Stimulated activated CD8-positive, alpha-beta memory T cell treated with anti-CD3 and anti-CD28 coated beads, Interleukin-12 subunit alpha, Interleukin-12 subunit beta, amount 100 ng/mL, for 1 hour (primary cell): ENCODE measurements at regions not wholly inside any gene's neighbourhood (a gene's known extent, or its start where the extent isn't known, plus 50 kb on each side); places are given as distances from the start of the nearest gene placed in this dataset.

Experiments used
- DNase-seq: peaks from one replicate; pipeline ENCODE4 v3.0.0-alpha.2; 2020; ENCODE audit warnings: low read depth

DNA sequence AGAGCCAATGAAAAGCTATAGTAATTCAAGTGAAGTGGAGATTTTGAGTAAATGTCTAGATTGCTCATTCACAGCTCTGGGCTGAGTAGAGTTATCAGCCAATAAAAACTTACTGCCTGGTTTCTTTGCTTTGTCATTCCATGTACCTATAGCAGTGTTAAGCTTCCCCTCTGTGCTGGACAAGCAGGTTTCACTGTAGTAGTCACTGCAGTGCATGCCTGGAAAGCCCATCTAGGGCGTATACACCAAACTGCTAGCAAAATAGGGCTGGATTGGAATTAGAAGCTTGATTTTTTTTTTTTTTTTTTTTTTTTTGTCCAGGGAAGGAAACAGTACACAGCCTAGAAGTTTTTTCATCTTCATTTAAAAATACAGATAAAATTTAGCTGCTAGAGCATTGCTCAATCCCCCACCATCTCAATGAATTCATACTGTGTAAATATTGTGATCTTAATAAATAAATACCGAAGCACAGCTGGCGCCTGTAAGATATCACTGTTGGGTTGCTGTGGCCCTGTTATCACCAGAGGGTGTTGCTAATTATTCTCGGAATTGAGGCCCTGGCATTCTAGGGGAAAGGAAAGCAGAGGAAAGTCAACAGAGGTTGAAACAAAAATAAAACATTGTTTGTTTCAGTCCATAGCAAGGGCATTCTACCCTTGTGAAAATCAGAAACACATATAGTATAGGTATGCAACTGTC, 968.5 kb upstream of the GJE1 start:
- no peak for DNase-seq

DNA sequence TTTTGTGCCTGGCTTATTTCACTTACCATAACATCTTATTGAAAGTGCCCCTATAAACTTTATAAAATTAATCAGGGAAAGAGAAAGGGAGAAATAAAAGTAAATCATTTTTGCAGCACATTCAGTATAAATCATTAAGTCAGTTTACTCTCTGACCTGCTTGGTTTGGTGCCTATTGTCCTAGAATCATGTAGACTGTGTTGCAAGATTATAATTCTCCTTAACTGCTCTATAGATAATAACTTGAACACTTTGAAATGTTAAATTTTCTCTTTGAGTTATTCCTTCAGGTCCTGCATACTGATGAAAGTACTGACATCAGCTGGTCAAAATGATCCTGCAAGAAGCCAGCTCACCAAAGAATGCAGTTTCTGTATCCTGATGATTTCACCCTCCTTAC, 969.6 kb upstream of the GJE1 start:
- DNase-seq, result no peak

DNA sequence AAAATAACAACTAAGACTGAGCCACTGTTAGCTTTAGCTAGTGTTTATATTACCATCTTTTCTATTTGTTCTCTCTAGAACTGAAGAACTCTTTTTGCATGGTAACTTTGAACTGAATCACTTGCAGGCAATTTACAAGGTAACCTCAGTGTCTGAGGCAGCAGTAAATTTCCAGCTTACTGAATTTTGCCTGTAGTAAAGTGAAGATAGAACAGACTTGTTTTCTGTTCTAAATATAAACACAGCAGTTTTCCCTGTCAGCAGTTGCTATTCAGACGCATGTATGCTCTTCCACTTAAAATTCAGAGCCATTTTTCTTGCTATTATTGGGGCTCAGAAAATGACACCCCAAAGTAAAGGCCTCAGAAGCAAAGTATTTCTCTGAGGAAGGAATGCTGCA, 974.0 kb upstream of the GJE1 start:
- DNase-seq, result no peak

DNA sequence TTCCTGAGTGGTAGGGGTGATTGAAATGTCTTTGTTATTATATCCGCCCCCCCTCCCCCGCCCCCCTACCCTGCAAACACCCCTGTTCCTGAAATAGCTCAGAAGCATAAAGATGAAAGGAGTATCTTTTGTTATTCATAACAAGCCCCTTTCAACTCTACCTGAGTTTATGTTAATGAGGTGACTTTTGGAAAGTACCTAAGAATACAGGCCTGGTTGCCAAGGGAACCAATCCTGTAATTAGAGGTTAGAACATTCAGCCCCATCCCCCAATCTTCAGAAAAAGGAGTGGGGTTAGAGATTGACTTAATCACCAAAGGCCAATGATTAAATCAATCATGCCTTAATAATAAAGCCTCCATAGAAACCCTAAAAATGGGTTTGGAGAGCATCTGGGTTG, 979.2 kb upstream of the GJE1 start:
- no peak for DNase-seq

DNA sequence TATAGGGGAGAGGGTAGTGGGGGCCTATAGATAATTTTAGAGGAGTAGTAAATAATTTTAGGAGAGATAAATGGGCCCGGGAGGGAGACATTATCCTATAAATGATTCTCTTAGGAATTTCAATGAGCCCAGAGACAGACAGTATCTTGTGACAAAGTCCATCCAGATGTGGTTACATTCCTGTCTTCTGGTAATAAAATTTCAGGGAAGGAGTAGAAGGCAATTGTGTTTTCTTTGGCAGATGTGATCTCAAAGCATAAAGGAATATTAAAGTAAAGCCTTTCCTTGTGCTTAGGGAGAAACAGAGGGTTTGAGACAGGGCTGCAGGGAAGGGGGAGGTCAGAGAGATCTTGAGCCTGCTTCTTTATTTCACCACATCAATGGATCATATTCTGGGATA, 979.8 kb upstream of the GJE1 start:
- no peak for DNase-seq

DNA sequence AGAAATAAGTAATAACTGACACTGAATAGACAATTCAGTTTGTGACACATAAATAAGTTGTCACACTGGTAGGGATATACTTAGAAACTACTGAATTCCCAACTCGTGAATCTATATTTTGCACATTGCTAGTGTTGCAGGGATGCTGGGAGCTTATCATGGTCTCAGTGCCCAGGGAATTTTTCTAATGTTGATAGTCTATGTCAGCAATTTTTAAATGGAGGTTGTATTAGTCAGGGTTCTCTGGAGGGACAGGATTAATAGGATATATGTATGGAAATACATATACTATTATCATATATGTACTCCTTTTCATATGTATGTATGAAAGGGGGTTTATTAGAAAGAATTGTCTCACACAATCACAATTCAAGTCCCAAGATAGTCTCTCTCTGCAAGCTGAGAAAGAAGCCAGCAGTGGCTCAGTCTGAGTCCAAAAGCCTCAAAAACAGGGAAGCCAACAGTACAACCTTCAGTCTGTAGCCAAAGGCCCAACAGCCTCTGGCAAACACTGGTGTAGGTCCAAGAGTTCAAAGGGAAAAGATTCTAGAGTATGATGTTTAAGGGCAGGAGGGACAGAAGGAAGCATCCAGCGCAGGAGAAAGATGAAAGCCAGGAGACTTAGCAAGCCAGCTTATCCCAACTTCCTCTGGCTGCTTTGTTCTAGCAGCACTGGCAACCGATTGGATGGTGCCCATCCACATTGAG, 980.9 kb upstream of the GJE1 start:
- no peak for DNase-seq

DNA sequence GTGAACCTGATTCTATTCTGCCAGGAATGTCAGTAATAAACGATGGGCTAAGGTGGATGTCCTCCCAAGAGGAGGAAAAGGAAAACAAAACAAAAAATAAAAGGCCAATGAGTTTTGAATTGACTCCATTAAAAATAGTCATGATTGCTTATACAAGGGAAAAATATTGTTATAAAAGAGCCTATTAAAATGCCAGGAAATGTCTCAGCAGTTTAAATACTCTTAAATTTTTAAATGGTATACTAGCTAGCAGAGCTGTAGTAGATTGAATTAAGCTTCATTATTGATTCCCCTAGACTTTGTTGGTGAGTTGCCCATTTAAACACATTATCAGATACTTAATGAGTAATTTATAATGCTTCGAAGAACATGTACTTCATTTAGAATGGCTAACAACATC, 990.9 kb upstream of the GJE1 start:
- no peak for DNase-seq

DNA sequence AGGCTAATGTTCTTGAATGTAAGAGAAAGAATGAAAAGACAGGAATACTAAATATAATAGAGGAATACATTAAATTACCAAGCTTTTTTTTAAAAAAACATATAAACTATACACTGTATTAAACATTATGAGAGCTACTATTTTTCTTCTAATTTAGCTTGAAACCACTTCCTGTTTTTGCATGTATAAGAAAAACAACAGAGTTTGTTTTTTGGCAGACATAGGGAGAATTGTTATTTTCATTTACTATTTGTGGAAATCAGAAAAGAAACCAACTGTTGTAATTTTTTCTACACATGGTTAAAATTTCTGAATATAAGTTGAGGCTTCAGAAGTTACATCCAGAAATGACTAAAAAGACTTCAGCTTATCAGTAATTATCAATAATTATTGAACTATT, 991.8 kb upstream of the GJE1 start:
- DNase-seq, result no peak

DNA sequence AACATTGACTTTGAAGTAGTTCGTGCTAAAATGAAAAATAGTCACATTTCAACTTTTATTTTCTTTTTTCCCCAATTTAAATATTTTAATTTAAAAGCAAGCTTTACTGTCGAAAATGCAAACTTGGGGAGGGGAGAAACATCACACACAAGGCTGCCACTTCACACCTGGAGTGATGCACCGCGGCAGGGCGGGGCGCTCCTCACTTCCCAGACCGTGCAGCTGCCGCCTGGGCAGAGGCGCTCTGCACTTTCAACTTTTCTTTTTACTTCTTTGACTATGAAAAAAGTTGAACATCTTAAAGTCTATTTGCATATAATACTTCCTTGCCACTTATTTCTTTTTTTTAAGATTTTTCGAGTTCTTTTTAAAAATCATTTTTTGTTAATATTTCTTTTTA, 993.3 kb upstream of the GJE1 start:
- DNase-seq, result no peak

DNA sequence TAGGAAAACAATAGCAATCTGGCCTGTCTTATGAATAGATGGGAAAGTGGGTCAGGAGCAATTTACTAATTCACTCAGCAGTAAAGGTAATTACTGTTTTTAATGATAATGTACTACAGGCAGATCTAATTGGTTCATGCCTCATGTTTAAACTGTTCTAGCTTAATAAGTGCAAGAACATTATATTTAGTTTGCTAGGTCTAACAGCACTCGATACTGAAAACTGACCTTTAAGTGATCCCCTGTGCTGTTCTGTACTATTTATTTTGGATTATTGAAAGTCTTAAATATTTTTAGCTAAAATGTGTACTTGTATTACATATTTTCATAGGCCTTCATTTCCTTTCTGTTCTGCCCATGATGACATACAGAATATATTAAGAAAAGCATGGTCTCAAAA, 998.0 kb upstream of the GJE1 start:
- no peak for DNase-seq

DNA sequence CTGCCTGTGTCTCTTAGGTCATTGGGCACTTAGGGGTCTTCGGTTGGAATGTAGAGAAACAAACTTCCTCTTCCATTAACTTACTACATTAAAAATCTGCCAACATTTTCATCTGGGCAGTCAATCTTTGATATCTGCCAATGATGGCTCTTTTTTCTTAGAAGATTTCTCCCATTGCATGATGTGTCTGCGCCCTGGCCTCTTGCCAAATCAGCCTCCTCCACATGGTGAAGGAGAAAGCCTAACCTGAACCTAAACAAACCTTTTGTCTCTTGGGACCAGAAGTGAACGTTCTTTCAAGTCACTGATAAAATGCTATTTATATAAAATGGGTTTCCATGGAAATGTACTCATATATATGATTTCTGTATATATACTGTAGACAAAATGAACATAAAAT, 998.9 kb upstream of the GJE1 start:
- no peak for DNase-seq

DNA sequence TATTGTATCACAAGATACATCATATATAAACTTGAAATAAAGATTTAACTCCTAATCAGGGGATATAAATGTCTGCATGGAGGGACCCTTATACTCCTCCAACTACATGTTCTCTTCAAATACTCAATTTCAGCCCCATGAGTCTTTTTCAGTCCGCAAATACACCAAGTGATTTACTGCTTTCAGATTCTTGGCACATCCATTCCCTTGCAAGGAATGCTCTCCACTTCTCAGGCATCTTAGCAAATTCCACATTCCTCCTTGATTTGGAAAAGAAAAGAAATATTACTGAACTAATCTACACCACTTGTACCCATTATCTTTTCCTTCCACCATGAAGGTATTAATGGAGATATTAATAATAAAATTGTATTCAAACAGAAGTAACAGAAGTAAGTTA, 999.4 kb upstream of the GJE1 start:
- DNase-seq, result no peak

DNA sequence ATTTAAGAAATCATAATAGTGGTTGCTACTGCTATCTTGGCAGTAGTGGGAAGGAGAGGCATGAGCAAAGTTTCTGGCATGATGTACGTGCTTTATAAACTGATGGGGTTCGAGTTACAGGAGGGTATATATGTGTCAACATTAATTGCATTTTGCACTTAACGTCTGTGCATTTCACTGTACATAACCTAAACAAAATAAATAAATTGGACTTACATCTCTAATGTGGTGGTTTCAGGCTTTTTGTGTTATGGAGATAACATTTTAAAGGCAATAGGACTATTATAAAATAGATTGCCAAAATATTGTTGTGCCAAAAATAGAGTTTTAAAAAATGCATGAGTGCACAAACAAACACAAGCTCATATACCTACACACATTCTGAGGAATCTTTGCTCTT, 1001.1 kb upstream of the GJE1 start:
- DNase-seq, result no peak

DNA sequence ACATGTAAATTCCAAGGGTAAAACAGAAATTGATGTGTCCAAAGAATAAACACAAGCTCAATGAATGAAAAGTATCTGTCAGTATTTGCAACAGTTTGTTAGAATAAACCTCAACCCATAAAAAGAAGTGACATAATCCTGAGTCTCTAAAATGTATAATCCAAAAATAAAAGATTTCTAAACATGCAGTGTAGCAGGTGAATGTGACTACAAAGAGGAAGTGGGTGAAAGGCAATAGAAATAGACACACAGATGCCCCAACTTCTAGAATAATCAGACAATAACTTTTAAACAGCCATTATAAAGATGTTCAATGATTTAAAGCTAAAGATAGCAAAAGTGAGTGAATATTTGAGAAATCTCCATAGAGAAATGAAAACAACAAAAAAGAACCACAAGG, 1009.2 kb upstream of the GJE1 start:
- no peak for DNase-seq

DNA sequence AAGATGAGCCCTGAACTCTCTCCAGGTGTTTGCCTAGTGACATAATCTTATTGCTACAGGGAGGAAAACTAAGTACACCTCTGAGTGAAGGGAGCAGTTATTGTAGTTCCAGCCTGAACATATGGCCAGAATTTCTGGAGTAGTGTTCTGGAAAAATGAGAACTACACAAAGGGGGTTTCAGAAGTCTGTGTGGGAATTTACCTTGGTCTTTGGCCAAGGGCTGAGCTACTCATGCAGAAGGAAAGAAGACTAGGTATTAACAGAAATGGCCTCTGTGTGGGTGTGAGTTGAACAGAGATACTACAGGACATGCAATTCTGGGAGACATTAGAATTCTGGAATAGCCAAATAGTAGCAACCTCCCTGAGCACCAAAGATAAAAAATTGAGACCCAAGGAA, 1009.7 kb upstream of the GJE1 start:
- no peak for DNase-seq

DNA sequence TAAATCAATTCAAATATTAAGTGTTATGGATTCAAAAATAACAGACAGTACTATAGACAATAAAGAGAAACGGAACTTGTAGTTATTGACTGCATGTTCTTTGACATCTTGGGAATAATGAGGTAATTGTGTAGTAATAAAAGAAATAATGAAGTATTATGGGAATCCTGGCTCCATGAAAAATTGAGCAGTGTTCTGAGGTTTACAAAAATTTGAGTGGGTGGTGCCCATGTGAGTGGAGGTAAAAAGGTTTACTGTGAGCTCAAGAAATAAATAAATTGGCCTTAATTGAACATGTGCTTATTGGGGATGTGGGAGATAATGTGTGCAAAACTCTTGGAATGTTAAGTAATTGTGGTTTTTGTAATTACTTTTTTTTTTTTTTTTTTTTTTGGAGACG, 1013.7 kb upstream of the GJE1 start:
- DNase-seq, result no peak

DNA sequence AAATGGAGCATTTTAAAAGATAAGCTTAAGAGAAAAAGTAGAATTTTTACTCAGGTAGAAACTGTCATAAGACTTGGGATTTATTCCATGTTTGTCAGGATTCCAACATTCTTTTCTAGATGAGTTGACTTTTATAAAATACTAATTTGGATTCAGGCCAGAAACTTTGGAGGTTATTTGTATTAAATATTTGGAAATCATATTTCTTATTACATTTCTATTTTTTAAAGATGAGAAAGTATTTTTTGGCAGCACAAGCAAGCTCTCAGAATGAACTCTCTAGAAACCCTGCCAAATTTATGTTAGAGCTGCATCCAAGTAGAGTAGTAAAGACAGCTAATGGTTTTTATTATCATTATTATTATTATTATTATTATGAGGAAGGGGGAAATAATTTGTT, 1014.9 kb upstream of the GJE1 start:
- DNase-seq, result no peak

DNA sequence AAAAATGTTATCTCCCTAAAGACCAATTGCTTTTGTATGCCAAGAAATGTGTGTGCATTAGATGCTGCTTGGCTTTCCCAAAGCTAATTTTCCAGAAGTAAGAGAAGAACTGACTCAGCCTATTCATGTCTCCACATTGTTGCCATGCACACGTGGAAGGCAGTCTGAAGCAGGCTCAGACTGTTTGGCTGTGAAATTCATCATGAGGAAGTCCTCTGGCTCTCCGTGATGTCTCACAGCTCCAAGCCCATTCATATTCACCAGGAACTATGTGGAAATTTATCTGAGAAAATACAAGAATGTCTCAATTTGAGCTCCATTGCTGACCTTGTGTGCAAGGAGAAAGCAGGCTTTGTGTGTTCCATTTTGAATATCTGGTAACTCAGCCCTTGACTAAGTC, 1022.2 kb upstream of the GJE1 start:
- DNase-seq, result no peak

DNA sequence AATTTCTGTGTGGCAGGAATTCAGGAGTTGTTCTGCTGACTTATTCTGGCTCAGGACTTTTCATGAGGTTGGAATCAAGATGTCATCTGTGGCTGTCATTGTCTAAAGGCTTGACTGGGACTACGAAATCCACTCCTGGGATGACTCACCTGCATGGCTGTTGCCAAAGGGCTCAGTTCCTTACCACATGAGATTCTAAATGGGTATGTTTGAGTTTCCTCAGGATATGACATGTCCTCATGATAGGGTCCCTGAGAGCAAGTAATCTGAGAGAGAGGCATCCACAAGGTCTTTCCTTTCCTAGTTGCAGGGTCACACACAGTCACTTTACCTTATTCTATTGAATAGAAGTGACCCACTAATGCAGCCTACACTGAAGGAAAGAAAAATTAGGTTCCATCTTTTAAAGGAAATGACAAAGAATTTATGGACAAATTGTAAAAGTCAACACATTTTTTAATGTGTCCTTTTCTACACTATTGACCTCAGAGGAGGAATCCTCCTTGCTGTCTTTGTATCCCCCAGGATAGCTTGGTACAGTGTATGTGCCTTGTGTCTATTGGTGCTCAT, 1025.0 kb upstream of the GJE1 start:
- DNase-seq, result no peak

DNA sequence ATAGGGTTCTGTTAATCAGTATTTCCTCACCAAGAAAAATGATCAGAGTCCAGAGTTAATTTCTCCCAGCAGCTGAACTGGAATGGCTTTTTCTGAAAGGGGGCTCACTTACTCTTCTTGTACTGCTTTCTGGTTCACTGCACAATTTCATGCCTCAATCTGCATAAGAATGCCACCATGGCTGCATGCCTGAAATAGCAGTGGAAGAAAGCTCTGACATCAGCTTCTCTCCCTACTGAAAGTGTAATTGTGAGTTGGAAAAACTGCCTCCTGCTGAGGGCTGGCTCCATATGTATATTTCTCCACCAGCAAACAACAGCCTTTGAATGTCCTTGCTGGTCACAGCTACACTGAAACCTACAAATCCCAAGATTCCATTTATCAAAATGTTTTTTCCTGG, 1027.2 kb upstream of the GJE1 start:
- DNase-seq, result no peak

DNA sequence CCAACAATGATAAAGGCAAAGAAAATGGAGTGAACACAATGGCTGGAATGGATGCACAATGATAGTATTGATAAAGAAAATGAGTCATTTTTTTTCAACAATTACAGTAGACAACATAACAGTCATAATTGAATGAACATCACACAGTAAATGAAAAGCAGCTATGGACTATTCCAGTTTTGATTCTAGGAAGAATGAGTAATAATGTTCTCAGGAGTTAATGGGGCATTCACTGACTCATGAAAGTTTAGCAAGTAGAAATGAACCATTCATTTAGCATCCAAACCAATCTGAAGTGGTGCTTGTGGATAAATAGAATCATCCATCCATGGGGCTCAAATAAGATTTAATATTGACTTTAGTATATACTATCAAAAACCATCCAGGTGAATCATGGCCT, 1029.5 kb upstream of the GJE1 start:
- no peak for DNase-seq

DNA sequence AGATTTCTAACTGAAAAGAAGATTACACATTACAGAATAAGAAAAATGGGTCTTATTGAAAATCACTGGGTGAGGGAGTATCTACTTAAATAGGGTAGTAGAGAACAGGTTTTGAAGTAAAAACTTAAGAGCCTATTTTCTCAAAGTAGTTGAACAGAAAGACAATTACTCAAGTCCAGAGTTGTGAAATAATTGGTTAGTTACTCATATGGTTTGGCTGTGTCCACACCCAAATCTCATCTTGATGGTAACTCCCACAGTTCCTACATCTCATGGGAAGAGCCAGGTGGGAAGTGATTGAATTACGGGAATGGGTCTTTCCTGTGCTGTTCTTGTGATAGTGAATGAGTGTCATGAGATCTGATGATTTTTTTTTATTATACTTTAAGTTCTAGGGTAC, 1035.3 kb upstream of the GJE1 start:
- no peak for DNase-seq

DNA sequence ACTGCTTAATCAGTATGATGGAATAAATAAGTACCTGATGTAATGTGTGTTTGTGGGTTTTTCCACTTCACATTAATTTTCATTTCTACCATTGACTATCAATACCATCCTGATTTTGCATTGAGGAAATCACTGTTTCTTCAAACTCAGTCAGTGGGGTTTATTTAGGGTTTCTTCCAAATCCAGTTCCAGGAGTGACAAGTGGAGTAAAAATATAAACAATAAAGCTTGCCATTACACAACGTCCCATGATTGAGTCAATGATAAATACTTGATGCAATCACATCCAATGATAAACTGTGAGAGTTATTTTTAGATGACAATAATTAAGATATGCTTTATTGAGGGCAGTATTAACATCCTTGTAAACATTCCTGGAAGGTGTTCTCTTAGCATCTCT, 1037.4 kb upstream of the GJE1 start:
- no peak for DNase-seq

DNA sequence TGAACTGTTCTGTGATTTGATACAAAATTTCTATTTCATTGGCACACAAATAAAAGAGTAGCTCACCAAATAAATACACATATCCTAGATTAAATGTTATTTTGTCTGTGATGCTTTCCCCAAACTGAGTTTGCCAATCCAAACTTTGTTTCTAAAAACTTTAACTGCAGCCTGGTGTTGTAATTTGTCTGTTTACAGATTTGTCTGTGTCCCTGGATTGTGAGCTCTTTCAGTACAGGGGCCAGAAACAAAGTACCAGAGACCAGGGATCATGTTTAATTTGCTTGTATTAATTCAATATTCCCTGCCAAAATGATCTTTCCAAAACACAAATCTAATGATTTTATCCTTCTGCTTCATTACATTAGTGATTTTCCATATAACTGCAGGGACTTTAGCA, 1044.6 kb upstream of the GJE1 start:
- DNase-seq, result no peak
